ENCODE measurements at regions not wholly inside any gene's neighbourhood (a gene's known extent, or its start where the extent isn't known, plus 50 kb on each side); places are given as distances from the start of the nearest gene placed in this dataset.

DNA sequence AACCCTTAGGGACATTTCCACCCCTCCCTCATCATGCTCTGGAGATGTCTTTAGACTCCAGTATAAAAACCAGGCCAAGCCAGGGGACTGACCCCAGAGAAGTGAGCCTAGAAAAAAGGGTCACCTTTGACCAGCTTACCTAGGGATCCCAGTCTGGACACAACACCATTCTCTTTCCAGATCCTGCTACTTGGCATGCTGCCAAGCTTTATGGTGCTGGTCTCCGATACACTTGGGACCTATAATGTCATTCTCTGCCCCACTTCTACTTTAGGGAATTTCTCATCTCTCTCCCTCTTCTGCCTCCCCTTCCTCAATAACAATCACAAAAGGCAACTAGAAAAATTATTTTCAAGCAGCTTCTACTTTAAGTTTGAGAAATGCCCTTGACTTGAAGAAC lies 124.4 kb downstream of the LRRN1 start:
- TF ChIP-seq, protein P1, sequence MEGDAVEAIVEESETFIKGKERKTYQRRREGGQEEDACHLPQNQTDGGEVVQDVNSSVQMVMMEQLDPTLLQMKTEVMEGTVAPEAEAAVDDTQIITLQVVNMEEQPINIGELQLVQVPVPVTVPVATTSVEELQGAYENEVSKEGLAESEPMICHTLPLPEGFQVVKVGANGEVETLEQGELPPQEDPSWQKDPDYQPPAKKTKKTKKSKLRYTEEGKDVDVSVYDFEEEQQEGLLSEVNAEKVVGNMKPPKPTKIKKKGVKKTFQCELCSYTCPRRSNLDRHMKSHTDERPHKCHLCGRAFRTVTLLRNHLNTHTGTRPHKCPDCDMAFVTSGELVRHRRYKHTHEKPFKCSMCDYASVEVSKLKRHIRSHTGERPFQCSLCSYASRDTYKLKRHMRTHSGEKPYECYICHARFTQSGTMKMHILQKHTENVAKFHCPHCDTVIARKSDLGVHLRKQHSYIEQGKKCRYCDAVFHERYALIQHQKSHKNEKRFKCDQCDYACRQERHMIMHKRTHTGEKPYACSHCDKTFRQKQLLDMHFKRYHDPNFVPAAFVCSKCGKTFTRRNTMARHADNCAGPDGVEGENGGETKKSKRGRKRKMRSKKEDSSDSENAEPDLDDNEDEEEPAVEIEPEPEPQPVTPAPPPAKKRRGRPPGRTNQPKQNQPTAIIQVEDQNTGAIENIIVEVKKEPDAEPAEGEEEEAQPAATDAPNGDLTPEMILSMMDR (conservative IDR thresholded peaks at IDR 0.05; ENCODE audit: low read depth, low read length) = no peak
- no peak for TF ChIP-seq RCOR1 (IDR thresholded peaks at IDR 0.05; ENCODE audit: insufficient replicate concordance, low read length)
- TF ChIP-seq POLR2A (IDR thresholded peaks at IDR 0.05; ENCODE audit: low read depth, low read length) = no peak
- no peak for TF ChIP-seq SMC3 (IDR thresholded peaks at IDR 0.05; ENCODE audit: low read depth, low read length)
- no peak for TF ChIP-seq RFX5 (IDR thresholded peaks at IDR 0.05; ENCODE audit: low read depth, low read length)
- no peak for TF ChIP-seq CEBPB (IDR thresholded peaks at IDR 0.05; ENCODE audit: low read depth, low read length)

Data from IMR-90 (cell line).